ENCODE measurements at regions not wholly inside any gene's neighbourhood (a gene's known extent, or its start where the extent isn't known, plus 50 kb on each side); places are given as distances from the start of the nearest gene placed in this dataset.

DNA sequence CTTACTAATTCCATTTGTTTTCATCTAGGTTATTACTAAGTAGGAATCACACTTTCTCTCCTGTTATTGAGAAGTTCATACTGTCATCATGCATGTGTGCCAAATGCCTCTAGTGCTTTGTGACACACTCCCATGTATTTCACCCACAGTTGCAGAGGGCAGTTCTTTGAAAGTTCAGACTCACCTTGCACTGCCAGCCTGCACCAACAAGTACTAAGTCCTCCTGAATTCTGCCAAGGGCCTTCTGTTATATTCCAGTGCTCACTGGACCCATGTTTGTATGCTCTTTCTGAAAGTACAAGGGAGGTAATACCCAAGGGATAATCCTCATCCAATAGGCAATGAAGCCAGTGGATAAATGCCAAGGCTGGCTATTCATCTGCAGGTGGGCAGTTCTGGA, 136.6 kb upstream of the ARPP21 start:
- TF ChIP-seq, protein P1, sequence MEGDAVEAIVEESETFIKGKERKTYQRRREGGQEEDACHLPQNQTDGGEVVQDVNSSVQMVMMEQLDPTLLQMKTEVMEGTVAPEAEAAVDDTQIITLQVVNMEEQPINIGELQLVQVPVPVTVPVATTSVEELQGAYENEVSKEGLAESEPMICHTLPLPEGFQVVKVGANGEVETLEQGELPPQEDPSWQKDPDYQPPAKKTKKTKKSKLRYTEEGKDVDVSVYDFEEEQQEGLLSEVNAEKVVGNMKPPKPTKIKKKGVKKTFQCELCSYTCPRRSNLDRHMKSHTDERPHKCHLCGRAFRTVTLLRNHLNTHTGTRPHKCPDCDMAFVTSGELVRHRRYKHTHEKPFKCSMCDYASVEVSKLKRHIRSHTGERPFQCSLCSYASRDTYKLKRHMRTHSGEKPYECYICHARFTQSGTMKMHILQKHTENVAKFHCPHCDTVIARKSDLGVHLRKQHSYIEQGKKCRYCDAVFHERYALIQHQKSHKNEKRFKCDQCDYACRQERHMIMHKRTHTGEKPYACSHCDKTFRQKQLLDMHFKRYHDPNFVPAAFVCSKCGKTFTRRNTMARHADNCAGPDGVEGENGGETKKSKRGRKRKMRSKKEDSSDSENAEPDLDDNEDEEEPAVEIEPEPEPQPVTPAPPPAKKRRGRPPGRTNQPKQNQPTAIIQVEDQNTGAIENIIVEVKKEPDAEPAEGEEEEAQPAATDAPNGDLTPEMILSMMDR (IDR thresholded peaks at IDR 0.05; ENCODE audit: insufficient read depth, low read length, poor library complexity, severe bottlenecking) = no peak
- TF ChIP-seq EZH2phosphoT487 (conservative IDR thresholded peaks at IDR 0.05; ENCODE audit: low read length) = no peak
